NCI-H128 (cell line): ENCODE measurements at regions not wholly inside any gene's neighbourhood (a gene's known extent, or its start where the extent isn't known, plus 50 kb on each side); places are given as distances from the start of the nearest gene placed in this dataset.
"Not testable (repeated sequence)": the region's sequence is repeated elsewhere in the genome, so short reads cannot be mapped to it uniquely, and the experiment has no call there.

Experiments
- DNase-seq: peaks from one replicate; lab custom pipeline; 2025; ENCODE audit not compliant: unreplicated experiment; lab: John Stamatoyannopoulos, UW

GRCh38 chr5:29218138-29218537 is 1975.3 kb upstream of the CDH6 start:
- DNase-seq = no peak

GRCh38 chr5:29214839-29215238 is 1978.6 kb upstream of the CDH6 start:
- DNase-seq = no peak

- no peak for DNase-seq
Measured at GRCh38 chr5:29213475-29213874, 1980.0 kb upstream of the CDH6 start.

- DNase-seq = no peak
Measured at GRCh38 chr5:29208024-29208423, 1985.5 kb upstream of the CDH6 start.

- no peak for DNase-seq
Measured at GRCh38 chr5:29203049-29203448, 1990.4 kb upstream of the CDH6 start.

- DNase-seq = no peak
Measured at GRCh38 chr5:29197631-29198454, 1995.6 kb upstream of the CDH6 start.

- DNase-seq = no peak
Measured at GRCh38 chr5:29193972-29194371, 1999.5 kb upstream of the CDH6 start.

- DNase-seq = not testable (repeated sequence)
Measured at GRCh38 chr5:29191269-29192048, 2002.0 kb upstream of the CDH6 start.

- not testable (repeated sequence) for DNase-seq
Measured at GRCh38 chr5:29190398-29190797, 2003.1 kb upstream of the CDH6 start.

GRCh38 chr5:29186380-29186779 is 2007.1 kb upstream of the CDH6 start:
- DNase-seq = not testable (repeated sequence)

GRCh38 chr5:29185558-29185957 is 2007.9 kb upstream of the CDH6 start:
- DNase-seq = no peak

- DNase-seq = no peak
Measured at GRCh38 chr5:29175774-29176173, 2017.7 kb upstream of the CDH6 start.

- DNase-seq = no peak
Measured at GRCh38 chr5:29170599-29170998, 2022.9 kb upstream of the CDH6 start.

GRCh38 chr5:29169886-29170285 is 2023.6 kb upstream of the CDH6 start:
- no peak for DNase-seq

- DNase-seq = no peak
Measured at GRCh38 chr5:29162297-29162696, 2031.2 kb upstream of the CDH6 start.

GRCh38 chr5:29161399-29162291 is 2031.8 kb upstream of the CDH6 start:
- no peak for DNase-seq

GRCh38 chr5:29157975-29158374 is 2035.5 kb upstream of the CDH6 start:
- no peak for DNase-seq

GRCh38 chr5:29150840-29151239 is 2042.6 kb upstream of the CDH6 start:
- DNase-seq = no peak

GRCh38 chr5:29148581-29148980 is 2044.9 kb upstream of the CDH6 start:
- DNase-seq = no peak

- DNase-seq = no peak
Measured at GRCh38 chr5:29148073-29148472, 2045.4 kb upstream of the CDH6 start.

- no peak for DNase-seq
Measured at GRCh38 chr5:29143266-29143665, 2050.2 kb upstream of the CDH6 start.
